HepG2 (cell line): ENCODE measurements at regions not wholly inside any gene's neighbourhood (a gene's known extent, or its start where the extent isn't known, plus 50 kb on each side); places are given as distances from the start of the nearest gene placed in this dataset.

Experiments
- ATAC-seq: fragments of 200-7000 bp; cut with Tn5 transposase; 3 replicates; pipeline ENCODE4 v1.9.1; 2020; ENCODE audit warnings: mild to moderate bottlenecking, moderate library complexity
- BruUV-seq: library from RNA; stranded (reverse); fragments of 400-500 nt; replicated peaks from 2 replicates; lab custom pipeline; 2021; lab: Mats Ljungman, UMichigan
- CTCF ChIA-PET: fragments of 300-600 bp; formaldehyde crosslinking; extraction: SDS; loops from one replicate; lab custom pipeline; 2021; ENCODE audit warnings: low total read pairs, inconsistent platforms, low intra/inter-chr PET ratio; lab: Yijun Ruan, JAX
- POLR2A ChIA-PET: fragments of 350-600 bp; sonication (Branson Sonifier 250); formaldehyde crosslinking; loops from one replicate; lab custom pipeline; 2020; ENCODE audit warnings: antibody characterized with exemption, inconsistent platforms; lab: Yijun Ruan, JAX
- DNase-seq: peaks from one replicate; pipeline ENCODE4 v3.0.0-alpha.2; 2015; ENCODE audit warnings: low spot score
- FAIRE-seq: peaks from 3 replicates; lab custom pipeline; 2011; peaks lifted over from hg19 to GRCh38; lab: Jason Lieb, UNC
- H2AFZ ChIP-seq: one replicate; pipeline ENCODE4 v1.6.1; 2011; ENCODE audit warnings: low read length, inconsistent platforms
- H3K27ac ChIP-seq: fragments of 300-600 bp; 3 replicates; pipeline ENCODE4 v1.8.0; 2011; ENCODE audit warnings: mixed run types, mild to moderate bottlenecking, mixed read lengths, low read length, inconsistent platforms; ENCODE audit not compliant: insufficient read depth; ENCODE audit errors: extremely low read length
- H3K27me3 ChIP-seq, 2 experiments: fragments of 200-600 bp in 1 of 2; 2 replicates in 1 of 2; 3 replicates in 1 of 2; pipeline versions ENCODE4 v1.6.0 to v1.8.0; 2011; ENCODE audit warnings: low read length in 2 of 2, mild to moderate bottlenecking in 2 of 2, moderate library complexity in 2 of 2, inconsistent platforms in 1 of 2; ENCODE audit not compliant: insufficient read depth in 2 of 2, control insufficient read depth in 1 of 2
- H3K36me3 ChIP-seq, 2 experiments: fragments of 200-600 bp in 1 of 2; replicated peaks in 1 of 2; 2 replicates in 1 of 2; 3 replicates in 1 of 2; pipeline versions ENCODE4 v1.5.1 to v1.8.0; 2011; ENCODE audit warnings: low read length in 2 of 2, inconsistent platforms in 1 of 2; ENCODE audit not compliant: insufficient read depth in 2 of 2, control insufficient read depth in 1 of 2
- H3K4me1 ChIP-seq: 2 replicates; pipeline ENCODE4 v1.5.1; 2012; ENCODE audit warnings: low read length, inconsistent platforms; ENCODE audit not compliant: insufficient read depth
- H3K4me2 ChIP-seq: 2 replicates; pipeline ENCODE4 v1.6.0; 2011; ENCODE audit warnings: low read depth, low read length, inconsistent platforms
- H3K4me3 ChIP-seq, 3 experiments: fragments of 200-600 bp in 1 of 3; sonication (generic), shearing (Covaris generic) in 1 of 3; replicated peaks in 1 of 3; 2 replicates each; pipeline ENCODE4 v1.5.1; 2011 to 2016; ENCODE audit warnings: low read length in 3 of 3, inconsistent platforms in 2 of 3, low read depth in 2 of 3, mild to moderate bottlenecking in 2 of 3, control low read depth in 1 of 3, mixed read lengths in 1 of 3; ENCODE audit not compliant: insufficient read depth in 1 of 3
- H3K79me2 ChIP-seq: one replicate; pipeline ENCODE4 v1.6.1; 2011; ENCODE audit warnings: low read length, inconsistent platforms; ENCODE audit not compliant: insufficient read depth
- H3K9ac ChIP-seq: 2 replicates; pipeline ENCODE4 v1.6.0; 2011; ENCODE audit warnings: mild to moderate bottlenecking, low read depth, low read length, inconsistent platforms; ENCODE audit not compliant: insufficient read depth
- H3K9me3 ChIP-seq: 2 replicates; pipeline ENCODE4 v1.5.1; 2012; ENCODE audit warnings: mild to moderate bottlenecking, low read length
- H4K20me1 ChIP-seq: 2 replicates; pipeline ENCODE4 v1.6.0; 2011; ENCODE audit warnings: inconsistent platforms, mild to moderate bottlenecking, low read length, moderate library complexity; ENCODE audit not compliant: insufficient read depth
- ARID3A ChIP-seq: IDR thresholded peaks from 2 replicates; pipeline ENCODE4 v1.6.1; 2012; ENCODE audit warnings: low read depth, low read length, improper control_type of control experiment
- BRF2 ChIP-seq: sonication (generic); formaldehyde crosslinking; IDR thresholded peaks from 2 replicates; pipeline ENCODE4 v1.8.1; 2022; ENCODE audit warnings: mild to moderate bottlenecking, missing genetic modification reagents
- E2F2 ChIP-seq: sonication (generic); formaldehyde crosslinking; IDR thresholded peaks from 2 replicates; pipeline ENCODE4 v1.4.0; 2020; ENCODE audit warnings: missing genetic modification reagents, borderline replicate concordance
- HNRNPK ChIP-seq: fragments of 200-400 bp; formaldehyde crosslinking; IDR thresholded peaks from 2 replicates; pipeline ENCODE4 v1.6.1; 2018; ENCODE audit warnings: low read length, low read depth, moderate library complexity, mild to moderate bottlenecking; ENCODE audit not compliant: poor library complexity, severe bottlenecking
- HOXA7 ChIP-seq: sonication (generic); formaldehyde crosslinking; IDR thresholded peaks from 2 replicates; pipeline ENCODE4 v1.8.1; 2022; ENCODE audit warnings: mild to moderate bottlenecking, missing genetic modification reagents, moderate library complexity
- ZBTB44 ChIP-seq: sonication (generic); formaldehyde crosslinking; IDR thresholded peaks from 2 replicates; pipeline ENCODE4 v1.4.0; 2020; ENCODE audit warnings: missing genetic modification reagents
- WGBS: methylation state at CpG from one replicate; pipeline ENCODE4 v1.1.6; 2017; ENCODE audit warnings: low lambda C conversion rate; 5-methylcytosine and 5-hydroxymethylcytosine counted together
- in situ Hi-C: cut with HindIII; loops from 2 replicates; pipeline ENCODE4 v1.10.0; 2017; ENCODE audit warnings: low pct_unique_long_range_greater_than_20kb; ENCODE audit not compliant: extremely low pct_ligation_motif_present
- intact Hi-C: fragments of 100-400 bp; cut with micrococcal nuclease; formaldehyde crosslinking; loops from one replicate; pipeline ENCODE4 v1.10.0; 2022; ENCODE audit not compliant: unreplicated experiment

GRCh38 chr5:1934801-1935429, 52.2 kb upstream of the IRX4 start:
- no TSS peak for BruUV-seq
- ATAC-seq (no peak), DNase-seq (no peak), FAIRE-seq (no peak)
- ChIA-PET POLR2A (no interaction called here), CTCF (no interaction called here)
- Histone ChIP-seq H3K27ac (no peak overlapping the region), H3K4me3 (no peak overlapping the region), H3K27me3 (peaks cover 4 to 52% of the 10 kb centered on the region in 2 experiments; a peak in 4 of 5 replicates), H3K9ac (no peak overlapping the region), H3K4me1 (no peaks in the 10 kb centered on the region), H3K36me3 (no peaks in the 10 kb centered on the region), H2AFZ (no peak overlapping the region), H3K9me3 (no peaks in the 10 kb centered on the region), H3K79me2 (no peaks in the 10 kb centered on the region), H4K20me1 (no peaks in the 10 kb centered on the region)
- 33% methylated on average over 13 of the region's 20 CpGs for WGBS
- in situ Hi-C loops: no loop called here
- intact Hi-C loops: no loop called here
- no peak for TF ChIP-seq ZBTB44
- no peak for TF ChIP-seq HNRNPK
- no peak for TF ChIP-seq HOXA7 (CRISPR knock-in tag)
- TF ChIP-seq BRF2 (CRISPR knock-in tag): no peak
- TF ChIP-seq E2F2: no peak
- no peak for TF ChIP-seq ARID3A
- TF ChIP-seq, all 625 proteins: peak for 0
- no peak overlapping the region for H3K4me2 ChIP-seq
